KMS-11 (cell line): ENCODE measurements at regions not wholly inside any gene's neighbourhood (a gene's known extent, or its start where the extent isn't known, plus 50 kb on each side); places are given as distances from the start of the nearest gene placed in this dataset.

Experiments used
- H2AFZ ChIP-seq: fragments of 200-600 bp; sonication (generic); 2 replicates; pipeline ENCODE4 v1.6.1; 2016; ENCODE audit warnings: antibody characterized with exemption, mixed run types, low read depth
- H3K27ac ChIP-seq: fragments of 200-600 bp; sonication (generic); 2 replicates; pipeline ENCODE4 v1.6.1; 2016; ENCODE audit warnings: mild to moderate bottlenecking, mixed run types
- H3K27me3 ChIP-seq: fragments of 200-600 bp; sonication (generic); 2 replicates; pipeline ENCODE4 v1.6.1; 2017; ENCODE audit warnings: mild to moderate bottlenecking, low read depth, mixed run types, moderate library complexity; ENCODE audit not compliant: insufficient read depth
- H3K36me3 ChIP-seq: fragments of 200-600 bp; sonication (generic); 2 replicates; pipeline ENCODE4 v1.6.1; 2017; ENCODE audit warnings: mild to moderate bottlenecking, mixed run types; ENCODE audit not compliant: insufficient read depth
- H3K4me1 ChIP-seq: fragments of 200-600 bp; sonication (generic); 2 replicates; pipeline ENCODE4 v1.6.1; 2016; ENCODE audit warnings: mild to moderate bottlenecking, low read depth, mixed run types; ENCODE audit not compliant: poor library complexity, severe bottlenecking
- H3K4me2 ChIP-seq: fragments of 200-600 bp; sonication (generic); 2 replicates; pipeline ENCODE4 v1.7.0; 2016; ENCODE audit warnings: mild to moderate bottlenecking, mixed run types
- H3K4me3 ChIP-seq: fragments of 200-600 bp; sonication (generic); IDR thresholded peaks from 2 replicates; pipeline ENCODE4 v1.6.1; 2017; ENCODE audit warnings: low read depth, low read length, mixed read lengths; ENCODE audit not compliant: insufficient read depth
- H3K79me2 ChIP-seq: fragments of 200-600 bp; sonication (generic); 2 replicates; pipeline ENCODE4 v1.6.1; 2016; ENCODE audit warnings: low read depth, mixed run types; ENCODE audit not compliant: insufficient read depth
- H3K9ac ChIP-seq: fragments of 200-600 bp; sonication (generic); 2 replicates; pipeline ENCODE4 v1.6.1; 2016; ENCODE audit warnings: mild to moderate bottlenecking, mixed run types
- H4K20me1 ChIP-seq: fragments of 200-600 bp; sonication (generic); 2 replicates; pipeline ENCODE4 v1.6.1; 2016; ENCODE audit warnings: mild to moderate bottlenecking, mixed run types; ENCODE audit not compliant: insufficient read depth
- TF ChIP-seq, protein P1 (sequence below): fragments of 200-600 bp; sonication (generic); conservative IDR thresholded peaks from 2 replicates; pipeline ENCODE4 v1.6.1; 2017; ENCODE audit warnings: low read depth, mild to moderate bottlenecking, antibody characterized with exemption, low read length, moderate library complexity, mixed read lengths

- H4K20me1 ChIP-seq = no peaks in the 10 kb centered on the region
- no peaks in the 10 kb centered on the region for H3K79me2 ChIP-seq
- H3K4me2 ChIP-seq = no peak overlapping the region
- no peaks in the 10 kb centered on the region for H3K36me3 ChIP-seq
- no peak overlapping the region for H3K27ac ChIP-seq
- H2AFZ ChIP-seq = no peak overlapping the region
- TF ChIP-seq, protein P1, sequence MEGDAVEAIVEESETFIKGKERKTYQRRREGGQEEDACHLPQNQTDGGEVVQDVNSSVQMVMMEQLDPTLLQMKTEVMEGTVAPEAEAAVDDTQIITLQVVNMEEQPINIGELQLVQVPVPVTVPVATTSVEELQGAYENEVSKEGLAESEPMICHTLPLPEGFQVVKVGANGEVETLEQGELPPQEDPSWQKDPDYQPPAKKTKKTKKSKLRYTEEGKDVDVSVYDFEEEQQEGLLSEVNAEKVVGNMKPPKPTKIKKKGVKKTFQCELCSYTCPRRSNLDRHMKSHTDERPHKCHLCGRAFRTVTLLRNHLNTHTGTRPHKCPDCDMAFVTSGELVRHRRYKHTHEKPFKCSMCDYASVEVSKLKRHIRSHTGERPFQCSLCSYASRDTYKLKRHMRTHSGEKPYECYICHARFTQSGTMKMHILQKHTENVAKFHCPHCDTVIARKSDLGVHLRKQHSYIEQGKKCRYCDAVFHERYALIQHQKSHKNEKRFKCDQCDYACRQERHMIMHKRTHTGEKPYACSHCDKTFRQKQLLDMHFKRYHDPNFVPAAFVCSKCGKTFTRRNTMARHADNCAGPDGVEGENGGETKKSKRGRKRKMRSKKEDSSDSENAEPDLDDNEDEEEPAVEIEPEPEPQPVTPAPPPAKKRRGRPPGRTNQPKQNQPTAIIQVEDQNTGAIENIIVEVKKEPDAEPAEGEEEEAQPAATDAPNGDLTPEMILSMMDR = no peak
- no peaks in the 10 kb centered on the region for H3K27me3 ChIP-seq
- no peak overlapping the region for H3K4me3 ChIP-seq
- H3K4me1 ChIP-seq = no peaks in the 10 kb centered on the region
- no peak overlapping the region for H3K9ac ChIP-seq
Observed at GRCh38 chr6:74689601-74690000, 516.3 kb downstream of the COL12A1 start.

DNA sequence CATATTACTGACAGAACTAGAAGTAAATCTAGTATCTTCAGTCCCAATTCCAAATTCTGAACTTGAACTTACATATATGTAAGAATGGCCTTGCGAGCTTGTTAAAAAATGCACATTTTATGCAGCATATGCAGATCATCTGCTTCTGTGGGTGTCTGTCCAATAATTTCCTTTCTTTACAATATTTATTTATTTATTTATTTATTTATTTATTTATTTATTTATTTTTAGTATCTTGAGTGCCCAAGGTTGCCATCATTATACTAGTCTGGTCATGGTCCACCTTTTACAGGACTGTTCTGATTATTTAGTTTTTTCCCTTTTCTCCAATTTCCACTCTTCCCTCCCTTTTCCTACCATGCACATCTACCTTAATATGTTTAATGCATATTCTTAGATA lies 528.4 kb downstream of the COL12A1 start:
- Histone ChIP-seq H3K4me3 (no peak overlapping the region), H3K36me3 (no peaks in the 10 kb centered on the region), H3K27ac (no peak overlapping the region), H2AFZ (no peak overlapping the region), H4K20me1 (no peaks in the 10 kb centered on the region), H3K9ac (no peak overlapping the region), H3K4me2 (no peak overlapping the region), H3K27me3 (no peaks in the 10 kb centered on the region), H3K79me2 (no peaks in the 10 kb centered on the region), H3K4me1 (no peaks in the 10 kb centered on the region)
- TF ChIP-seq, protein P1 = no peak

DNA sequence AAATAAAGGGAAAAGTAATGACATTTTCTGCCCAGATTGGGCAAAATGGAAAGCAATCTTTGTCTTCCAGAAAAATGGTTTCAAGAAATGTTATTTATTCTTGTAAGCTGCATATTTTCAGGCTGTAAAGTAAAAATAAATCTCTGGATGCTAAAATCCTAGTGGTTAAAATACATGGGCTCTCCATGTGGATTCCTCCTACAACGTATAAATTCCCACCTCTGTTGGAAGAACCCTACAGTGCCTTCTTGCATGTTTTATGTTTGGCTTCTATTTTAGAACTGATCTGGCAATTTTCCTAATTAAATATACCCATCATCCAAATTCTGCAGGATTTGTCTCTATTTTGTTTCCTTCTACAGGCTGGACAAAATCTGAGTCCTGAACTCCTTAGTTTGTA lies 528.9 kb downstream of the COL12A1 start:
- H3K9ac ChIP-seq = no peak overlapping the region
- H3K4me2 ChIP-seq = no peak overlapping the region
- TF ChIP-seq, protein P1 = no peak
- H3K4me1 ChIP-seq = no peaks in the 10 kb centered on the region
- H3K79me2 ChIP-seq = no peaks in the 10 kb centered on the region
- H3K27ac ChIP-seq = no peak overlapping the region
- H3K36me3 ChIP-seq = no peaks in the 10 kb centered on the region
- no peak overlapping the region for H3K4me3 ChIP-seq
- no peak overlapping the region for H2AFZ ChIP-seq
- no peaks in the 10 kb centered on the region for H4K20me1 ChIP-seq
- no peaks in the 10 kb centered on the region for H3K27me3 ChIP-seq

- Histone ChIP-seq H2AFZ (no peak overlapping the region), H3K27me3 (no peaks in the 10 kb centered on the region), H3K79me2 (no peaks in the 10 kb centered on the region), H3K4me1 (no peaks in the 10 kb centered on the region), H3K9ac (no peak overlapping the region), H3K36me3 (no peaks in the 10 kb centered on the region), H3K4me3 (no peak overlapping the region), H3K27ac (no peak overlapping the region), H3K4me2 (no peak overlapping the region), H4K20me1 (no peaks in the 10 kb centered on the region)
- TF ChIP-seq, protein P1 = no peak
Observed at GRCh38 chr6:74674377-74674776, 531.5 kb downstream of the COL12A1 start.
